ENCODE measurements at regions not wholly inside any gene's neighbourhood (a gene's known extent, or its start where the extent isn't known, plus 50 kb on each side); places are given as distances from the start of the nearest gene placed in this dataset.
"Not testable (repeated sequence)": the region's sequence is repeated elsewhere in the genome, so short reads cannot be mapped to it uniquely, and the experiment has no call there.

- not testable (repeated sequence) for TF ChIP-seq EZH2phosphoT487 (IDR thresholded peaks at IDR 0.05; ENCODE audit: borderline replicate concordance, low read depth, low read length); CTCF (conservative IDR thresholded peaks at IDR 0.05; ENCODE audit: low read length)
Measured at GRCh38 chr1:149241272-149241671, 137.9 kb upstream of the NBPF9 start.
